HG03039 (cell line): ENCODE measurements at regions not wholly inside any gene's neighbourhood (a gene's known extent, or its start where the extent isn't known, plus 50 kb on each side); places are given as distances from the start of the nearest gene placed in this dataset.

Experiments used
- ATAC-seq: cut with Tn5 transposase; IDR thresholded peaks from one replicate; pipeline ENCODE4 v1.9.1; 2021; ENCODE audit warnings: mild to moderate bottlenecking, moderate library complexity; ENCODE audit not compliant: unreplicated experiment

DNA sequence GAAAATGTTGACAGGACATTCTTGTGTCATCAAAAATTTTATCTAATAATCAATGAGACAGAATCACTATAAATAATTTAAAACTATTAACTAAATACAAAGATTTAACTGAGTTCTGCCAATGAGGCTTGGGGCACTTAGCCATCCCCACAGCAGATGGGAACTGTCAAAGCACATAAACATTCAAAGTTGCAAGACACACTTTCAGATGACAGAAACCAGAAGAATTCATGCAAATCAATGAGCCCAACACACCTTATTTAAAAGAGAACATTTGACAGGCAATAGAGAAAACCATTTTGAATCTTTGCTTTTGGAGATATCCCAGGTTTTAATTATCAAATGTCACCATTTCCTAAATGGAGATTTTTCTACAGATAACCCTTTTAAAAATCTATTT is 566.2 kb downstream of the IRS1 start:
- ATAC-seq, result no peak

DNA sequence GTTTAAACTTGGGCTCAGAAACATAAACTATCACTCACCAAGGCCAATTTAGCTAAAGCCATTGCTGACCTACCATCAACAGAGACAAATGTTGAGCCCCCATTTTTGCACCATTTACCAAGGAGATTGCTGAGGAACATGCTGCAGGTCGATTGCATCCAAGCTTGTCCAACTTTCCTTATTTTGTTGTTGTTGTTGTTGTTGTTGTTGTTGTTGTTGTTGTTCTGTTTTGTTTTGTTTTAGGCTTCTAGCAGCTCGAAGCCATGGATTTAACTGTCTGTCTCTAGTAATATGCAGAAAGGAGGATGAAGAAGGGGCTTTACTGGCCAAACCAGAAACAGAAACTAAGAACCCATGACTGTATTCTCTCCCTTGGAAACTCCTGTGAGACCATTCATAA is 571.5 kb downstream of the IRS1 start:
- no peak for ATAC-seq

DNA sequence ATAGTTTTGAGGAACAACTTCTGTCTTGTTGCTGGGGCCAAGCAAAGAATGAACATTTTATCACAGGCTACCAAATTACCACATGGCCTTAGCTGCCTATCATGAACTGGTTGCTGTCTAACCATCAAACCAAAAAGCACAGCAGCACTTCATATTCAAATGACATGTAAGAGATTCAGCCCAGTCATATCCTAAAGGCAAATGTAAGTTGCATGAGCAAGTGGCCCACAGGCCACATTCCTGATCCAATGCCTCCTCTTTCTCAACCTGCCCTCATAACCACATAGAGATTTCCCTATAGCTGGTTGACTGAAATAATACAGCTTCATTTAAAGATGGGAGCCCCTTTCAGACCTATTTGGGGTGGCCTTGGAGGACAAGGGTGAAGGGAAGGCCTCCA is 572.3 kb downstream of the IRS1 start:
- ATAC-seq, result no peak

DNA sequence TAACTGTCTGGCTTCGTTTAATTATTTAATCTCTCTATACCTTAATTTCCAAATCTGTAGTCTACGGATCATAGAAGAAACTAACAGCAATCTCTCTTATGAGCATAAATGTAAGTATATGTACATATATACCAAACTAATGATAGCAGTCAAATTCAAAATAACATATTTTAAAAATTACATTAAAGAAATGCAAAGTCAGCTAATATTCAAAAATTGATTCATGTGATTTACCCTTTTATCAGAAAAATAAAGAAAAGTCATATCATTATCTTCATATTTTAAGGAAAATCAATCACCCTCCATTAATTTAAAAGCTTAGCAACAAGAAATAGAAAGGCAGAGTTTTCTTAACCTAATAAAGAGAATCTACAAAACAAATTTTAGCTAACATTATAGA is 575.9 kb downstream of the IRS1 start:
- no peak for ATAC-seq

DNA sequence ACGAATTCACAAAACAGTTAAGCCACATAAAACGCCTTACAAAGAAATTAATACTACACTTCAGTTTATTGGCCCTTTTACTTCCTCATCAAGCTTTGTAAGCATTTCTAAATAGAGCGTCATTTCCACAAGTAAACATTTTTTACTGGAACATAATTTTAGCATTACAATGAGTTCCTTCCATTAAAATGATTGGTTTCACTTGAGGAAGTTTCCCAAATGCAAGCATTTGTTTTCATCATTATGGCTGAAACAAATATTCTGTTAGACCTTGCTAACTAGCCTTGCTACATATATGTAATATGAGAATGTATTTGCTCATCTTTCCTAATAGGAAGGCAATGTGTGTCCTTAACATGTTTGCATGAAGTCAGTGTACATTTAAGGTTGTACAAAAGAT is 579.1 kb downstream of the IRS1 start:
- ATAC-seq, result no peak

DNA sequence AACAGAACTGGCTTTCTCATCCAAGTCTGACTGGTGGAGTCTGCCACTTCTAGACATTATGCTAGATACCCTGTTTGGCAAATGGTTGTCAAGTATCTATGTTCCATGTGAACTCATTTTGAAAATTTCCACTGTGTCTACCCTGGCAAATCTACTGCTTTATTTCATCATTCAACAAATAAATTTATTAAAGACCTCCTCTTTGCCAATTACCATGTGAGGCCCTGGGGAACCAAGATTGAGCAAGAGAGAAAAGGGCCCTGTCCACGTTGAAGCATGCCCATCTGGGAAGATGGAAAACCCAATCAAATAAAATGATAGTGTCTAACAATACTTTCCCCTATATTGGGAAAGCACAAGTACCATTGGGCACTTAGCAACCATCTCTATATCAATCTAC is 582.4 kb downstream of the IRS1 start:
- no peak for ATAC-seq

DNA sequence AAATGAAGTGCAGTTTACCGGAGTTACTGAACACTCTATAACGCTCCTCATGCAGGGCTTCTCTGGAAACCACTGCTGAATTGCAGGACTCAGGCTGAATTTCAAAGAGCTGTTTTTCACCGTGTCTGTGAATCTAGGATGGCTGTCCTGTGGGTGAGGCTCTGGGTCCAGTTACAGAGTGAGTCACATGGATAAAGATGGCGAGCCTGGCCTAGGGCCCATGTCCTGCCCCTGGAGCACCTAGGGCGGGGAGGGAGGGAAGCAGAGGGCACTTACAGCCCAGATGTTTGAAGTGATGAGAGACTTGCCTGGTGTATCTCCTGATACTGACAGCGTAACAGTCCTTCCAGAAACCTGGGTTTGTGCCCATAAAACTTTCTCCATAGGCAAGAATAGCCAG is 583.0 kb downstream of the IRS1 start:
- no peak for ATAC-seq

DNA sequence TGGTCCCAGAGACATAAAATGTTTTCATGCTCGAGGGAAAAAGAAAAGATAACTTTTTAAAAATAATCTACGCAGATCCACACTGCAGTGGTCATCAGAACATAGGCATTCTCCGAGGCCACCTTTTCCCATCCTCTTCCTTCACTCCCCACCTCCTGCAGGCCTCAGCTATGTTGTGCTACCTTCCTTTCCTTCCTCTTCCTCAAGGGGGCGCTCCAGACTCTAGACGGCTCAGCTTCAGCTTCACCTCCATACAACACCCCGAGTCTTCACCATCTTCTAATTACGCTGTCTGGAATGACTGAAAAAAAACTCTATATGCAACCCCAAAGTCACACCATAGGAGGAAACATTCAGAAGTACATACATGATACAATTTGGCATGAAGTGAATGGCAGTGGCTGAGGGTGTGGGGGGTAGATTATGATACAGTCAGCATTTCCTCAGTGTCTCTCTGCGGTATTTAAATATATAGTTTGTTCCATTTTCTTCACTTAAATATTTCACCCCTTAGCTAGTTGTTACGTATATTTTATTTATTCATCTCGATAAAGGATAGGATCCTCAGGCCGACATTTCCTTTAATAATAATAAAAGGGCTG is 583.6 kb downstream of the IRS1 start:
- peak; percentile 95 for ATAC-seq

DNA sequence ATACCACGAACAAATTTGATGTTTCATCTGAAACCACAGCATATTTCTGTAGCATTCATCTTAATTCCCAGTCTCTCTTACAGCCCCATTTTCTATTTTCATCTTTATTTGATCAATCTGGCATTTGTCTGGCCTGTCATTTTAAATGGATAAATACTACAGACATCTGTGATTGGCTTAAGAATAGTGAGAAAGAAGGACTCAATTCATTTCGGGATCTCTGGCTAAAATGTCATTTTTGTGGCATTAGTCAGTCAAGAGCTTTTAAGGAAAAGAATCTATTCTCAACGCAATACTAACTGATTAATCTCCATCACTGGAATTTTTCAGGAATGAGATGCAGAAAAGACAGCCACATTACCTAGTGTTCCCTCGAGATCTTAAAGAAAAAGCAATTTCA is 585.9 kb downstream of the IRS1 start:
- no peak for ATAC-seq

DNA sequence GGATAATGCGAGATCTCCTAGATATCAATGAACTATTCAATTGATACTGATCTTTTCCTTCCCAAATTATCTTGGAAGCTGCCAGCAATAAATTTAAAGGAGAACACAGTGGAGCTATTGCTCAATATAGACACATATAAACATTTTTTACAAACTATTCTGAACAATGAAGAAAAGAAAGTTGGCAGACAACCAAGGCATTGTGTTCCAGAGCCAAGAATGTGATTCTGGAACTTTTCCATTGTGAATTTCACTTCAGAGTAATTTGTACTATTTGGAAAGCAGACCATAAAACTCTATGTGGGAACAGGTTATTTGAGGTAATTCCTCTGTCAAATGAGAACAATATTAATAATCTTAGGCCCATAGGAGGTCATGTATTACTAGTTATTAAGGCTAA is 588.2 kb downstream of the IRS1 start:
- no peak for ATAC-seq

DNA sequence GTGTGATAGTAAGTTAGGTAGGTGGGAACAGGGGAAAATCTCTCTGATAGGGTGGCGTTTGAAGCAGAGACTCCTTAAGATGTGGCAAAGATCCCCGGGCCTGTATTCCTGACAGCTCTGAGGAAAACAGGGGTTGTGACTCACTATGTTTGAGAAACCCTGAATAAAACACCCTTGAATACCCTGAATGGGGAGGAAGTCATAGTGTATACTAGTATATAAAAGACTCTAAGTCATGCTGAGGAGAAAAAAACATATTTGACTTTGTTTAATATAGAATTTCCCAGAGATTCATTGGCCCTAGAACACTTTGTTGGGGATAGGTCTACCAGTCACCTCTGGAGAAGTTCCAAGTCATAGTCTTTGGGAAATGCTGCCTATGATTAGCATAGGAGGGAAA is 590.9 kb downstream of the IRS1 start:
- no peak for ATAC-seq

DNA sequence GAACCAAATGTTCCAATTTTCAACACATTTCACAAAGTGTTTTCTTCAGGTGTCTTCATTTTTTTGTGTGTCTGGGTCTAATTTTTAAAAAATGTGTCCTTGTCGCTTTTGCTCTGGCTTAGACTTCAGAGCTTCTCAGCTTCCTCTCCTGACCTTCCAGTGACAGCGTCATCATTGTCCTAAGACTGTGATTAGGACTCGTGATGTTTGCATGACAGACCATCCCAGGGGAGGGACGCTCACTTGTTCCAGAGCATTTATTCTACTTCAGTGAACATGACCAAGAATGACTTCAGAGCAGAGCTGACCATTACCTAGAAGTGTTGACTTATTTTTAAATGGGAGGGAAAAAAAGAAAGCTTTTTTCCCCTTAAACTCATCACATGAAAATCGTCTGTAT is 591.9 kb downstream of the IRS1 start:
- ATAC-seq, result no peak

DNA sequence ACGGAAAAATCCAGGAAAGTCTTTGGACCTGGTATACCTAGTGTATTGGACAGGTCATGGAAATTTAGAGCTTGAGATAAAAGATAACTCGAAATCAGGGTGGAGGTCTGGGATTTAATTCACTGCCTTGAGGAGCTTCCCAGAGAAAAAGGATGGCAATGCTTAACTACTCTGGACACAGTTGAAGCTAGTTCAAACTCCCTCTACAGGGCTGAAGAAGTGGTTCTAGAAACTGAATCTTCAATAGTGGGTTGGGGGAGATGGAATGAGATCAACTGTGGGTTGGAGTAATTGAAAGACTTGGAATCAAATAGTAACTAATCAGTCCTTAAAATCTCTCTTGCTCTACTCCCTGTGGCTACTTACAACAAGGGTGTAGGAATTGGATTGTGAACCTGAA is 600.1 kb downstream of the IRS1 start:
- ATAC-seq, result no peak

DNA sequence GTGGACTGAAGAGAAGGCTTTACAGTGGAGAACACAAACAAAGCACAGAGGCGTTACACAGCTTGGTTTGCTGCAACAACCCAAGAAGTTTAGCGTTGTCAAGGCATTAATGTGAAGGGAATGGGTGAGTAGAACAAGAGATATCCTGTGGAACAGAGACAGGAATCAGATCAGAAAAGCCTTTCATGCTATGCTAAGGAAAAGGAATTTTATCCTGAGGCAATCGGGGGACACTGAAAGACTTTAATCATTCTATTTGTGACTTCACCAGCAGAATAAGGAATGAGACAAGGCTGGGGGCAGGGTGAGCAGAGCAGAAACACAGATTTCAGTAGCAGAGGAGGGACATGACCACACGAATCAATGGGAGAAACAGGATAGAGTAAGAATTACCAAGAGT is 600.7 kb downstream of the IRS1 start:
- ATAC-seq, result no peak

DNA sequence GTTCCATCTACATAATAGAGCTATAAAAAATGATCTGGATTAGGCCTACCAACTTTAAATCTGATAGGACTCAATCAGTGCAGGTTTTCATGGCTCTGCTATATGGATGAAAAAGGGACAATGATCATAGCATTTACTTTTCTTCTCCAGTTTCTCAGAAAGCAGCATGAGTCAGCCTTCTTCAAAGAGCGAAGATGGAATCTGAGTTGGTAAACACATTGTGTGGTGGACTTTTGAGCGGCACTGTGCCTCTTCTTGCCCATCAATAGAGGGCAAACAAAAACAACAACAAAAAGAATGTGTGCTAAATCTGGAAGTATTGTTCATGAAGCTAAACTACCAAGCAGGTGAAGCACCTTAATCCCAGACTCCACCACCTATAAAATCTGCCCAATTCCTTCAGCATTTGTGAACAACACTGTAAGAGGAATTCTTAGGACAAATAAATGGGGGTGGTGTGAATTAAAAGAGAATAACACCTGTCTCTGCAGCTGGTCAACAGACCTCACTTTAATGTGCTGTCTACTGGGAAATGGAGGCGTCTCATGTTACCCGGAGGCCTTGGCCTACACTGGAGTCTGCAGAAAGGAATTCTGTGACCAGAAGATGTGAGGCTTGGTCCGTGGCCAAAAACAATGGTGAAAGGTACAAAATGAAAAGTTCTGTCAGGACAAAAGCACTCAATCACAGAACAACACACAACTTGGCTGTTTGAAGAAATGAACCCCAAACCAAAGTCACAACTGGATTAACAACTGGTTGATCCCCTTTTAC is 609.0 kb downstream of the IRS1 start:
- ATAC-seq, result no peak

DNA sequence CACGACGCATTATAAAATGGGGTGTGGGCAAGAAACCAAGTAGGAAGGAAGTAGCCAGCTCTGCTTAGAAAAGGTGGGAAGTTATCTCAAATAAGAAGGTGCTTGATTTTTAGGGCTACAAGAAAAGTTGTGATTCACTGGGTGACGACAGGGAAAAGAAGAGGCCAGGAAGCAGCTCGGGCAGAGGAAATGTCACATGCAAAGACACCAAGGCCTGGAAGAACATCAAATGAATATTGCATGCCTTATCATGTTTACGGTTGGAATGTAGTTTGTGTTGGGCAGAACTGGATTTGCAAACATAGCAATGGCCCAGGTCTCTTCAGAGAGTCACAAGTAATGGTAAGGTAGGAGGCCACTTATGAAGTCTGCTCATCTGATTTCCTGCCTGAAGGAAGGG is 610.6 kb downstream of the IRS1 start:
- no peak for ATAC-seq

DNA sequence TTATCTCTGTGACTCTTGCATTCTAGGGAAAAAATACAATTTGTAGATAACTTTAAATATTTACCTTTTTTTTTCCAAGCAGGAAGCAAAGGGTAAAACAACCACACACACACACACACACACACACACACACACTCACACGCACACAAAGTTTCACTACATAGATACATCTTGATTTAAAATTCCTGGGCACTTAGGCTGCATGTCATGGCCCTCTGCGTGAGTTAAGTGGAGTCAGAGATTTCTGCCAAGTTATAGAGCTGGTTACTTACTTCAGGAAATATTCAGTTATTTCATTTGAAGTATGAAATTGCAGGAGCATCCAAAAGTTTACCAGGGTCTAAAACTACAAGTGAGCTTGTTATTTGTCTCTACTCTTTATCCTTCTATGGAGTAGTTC is 612.0 kb downstream of the IRS1 start:
- ATAC-seq, result no peak

DNA sequence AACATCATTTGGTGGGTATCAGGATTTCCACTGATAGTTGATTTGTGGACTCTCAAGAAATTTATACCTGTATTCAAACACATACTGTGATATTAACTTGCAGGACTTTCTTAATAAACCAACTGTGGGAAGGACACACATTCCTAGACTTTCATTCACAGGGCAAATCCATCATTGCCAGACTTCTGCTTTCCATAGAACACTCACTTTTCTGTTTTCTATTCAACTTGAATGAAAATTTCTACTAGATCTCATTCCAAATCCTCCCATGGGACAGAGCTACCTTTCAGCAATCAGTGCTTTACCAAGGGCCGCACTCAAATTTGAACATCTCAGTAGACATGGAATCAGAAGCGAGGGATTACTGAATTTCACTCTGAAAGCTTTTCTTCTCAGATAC is 612.5 kb downstream of the IRS1 start:
- ATAC-seq, result no peak

DNA sequence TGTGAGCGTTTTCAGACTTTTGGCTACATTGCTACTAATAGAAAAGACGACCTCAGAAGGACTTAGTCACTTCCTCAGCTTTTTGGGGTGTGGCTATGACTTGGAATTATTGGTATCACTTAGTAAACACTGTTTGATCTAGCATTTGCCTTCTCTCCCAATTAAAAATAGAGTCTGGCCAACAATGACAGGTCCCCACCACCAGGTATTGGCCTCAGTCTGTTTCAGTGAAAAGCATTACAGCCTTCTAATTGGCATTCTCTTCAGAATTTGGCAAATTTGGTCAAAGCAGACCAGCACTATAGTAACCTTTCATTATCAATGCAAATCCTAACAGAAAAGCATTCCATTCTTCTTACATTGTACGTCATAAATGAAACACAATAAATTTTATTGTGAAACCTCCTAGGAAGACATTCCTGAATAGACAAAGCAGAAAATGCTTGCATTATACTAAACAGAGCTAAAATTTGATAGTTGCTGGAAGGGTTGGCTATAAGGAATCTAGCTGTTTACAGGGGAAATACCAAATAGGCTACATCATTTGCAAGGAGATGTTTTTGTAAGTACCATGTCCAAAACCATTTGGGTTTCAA is 613.9 kb downstream of the IRS1 start:
- ATAC-seq, result no peak

DNA sequence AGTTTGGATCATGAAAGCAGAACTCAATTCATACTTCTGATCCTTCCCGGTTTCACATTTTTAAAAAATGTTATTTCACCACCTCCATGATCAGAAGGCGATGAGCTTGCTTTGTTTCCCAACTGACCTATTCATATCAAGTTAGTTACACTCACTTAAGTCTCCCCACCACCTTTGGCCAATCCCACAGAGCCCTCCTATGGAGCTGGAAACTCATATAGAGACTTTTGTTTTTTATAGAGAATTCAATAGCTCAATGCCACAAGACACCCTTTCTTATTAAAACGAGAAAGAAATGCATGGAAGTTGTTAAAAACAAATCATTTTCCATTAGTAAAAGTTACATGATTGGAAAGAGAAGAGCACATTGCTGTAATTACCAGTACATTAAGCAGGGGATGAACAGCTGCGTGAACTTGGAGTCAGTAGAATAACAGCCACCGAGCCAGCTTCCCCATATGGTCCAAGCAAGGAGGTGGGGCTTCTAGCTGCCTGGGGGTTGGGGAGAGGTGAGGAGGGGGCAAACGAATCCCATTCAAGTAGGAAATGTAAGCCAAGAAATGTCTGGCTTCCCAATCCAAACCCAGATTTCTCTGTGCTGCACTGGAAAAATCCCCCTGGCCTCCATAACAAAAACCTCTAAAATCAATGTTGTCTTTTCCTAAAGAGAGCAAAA is 614.5 kb downstream of the IRS1 start:
- ATAC-seq, result no peak

DNA sequence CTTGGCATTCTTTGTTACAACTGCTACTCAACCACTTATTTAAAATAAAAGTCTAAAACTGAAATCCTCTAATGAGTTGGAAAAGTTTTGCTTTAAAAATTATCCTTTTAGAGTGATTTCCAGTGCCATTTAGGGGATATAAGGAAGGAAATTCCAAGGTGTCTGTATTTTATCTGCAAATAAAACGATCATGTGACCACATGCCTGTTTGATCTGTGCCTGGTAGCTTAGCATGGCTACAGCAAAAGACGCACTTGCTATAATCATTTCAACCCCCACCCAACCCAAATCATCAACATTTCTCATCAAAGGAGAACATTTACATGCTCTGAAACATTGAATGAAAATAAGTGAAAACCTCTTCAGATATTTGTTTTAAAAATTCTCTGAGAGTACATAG is 615.1 kb downstream of the IRS1 start:
- ATAC-seq, result no peak

DNA sequence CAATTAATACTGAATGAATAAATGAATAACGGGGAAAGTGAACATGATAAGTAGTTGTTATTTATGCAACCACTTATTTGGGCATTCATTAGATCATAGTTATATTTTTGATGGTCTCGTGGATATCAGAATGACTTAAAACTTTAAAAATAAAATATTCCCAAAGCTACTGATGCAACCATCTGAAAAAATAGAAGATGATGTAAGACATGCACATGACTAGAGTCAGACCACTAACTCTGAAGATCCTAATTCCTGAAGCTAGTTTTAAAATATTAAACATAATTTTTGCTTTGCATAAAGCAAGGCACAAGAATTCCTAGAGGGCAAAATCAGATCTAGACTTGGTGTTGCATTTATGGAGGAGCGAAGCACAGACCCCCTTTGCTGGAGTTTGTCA is 616.1 kb downstream of the IRS1 start:
- no peak for ATAC-seq
